ENCODE measurements at regions not wholly inside any gene's neighbourhood (a gene's known extent, or its start where the extent isn't known, plus 50 kb on each side); places are given as distances from the start of the nearest gene placed in this dataset.

GRCh38 chr1:184199036-184199435, 147.5 kb downstream of the TSEN15 start:
- TF ChIP-seq CTCF (IDR thresholded peaks at IDR 0.05) (no peak), POLR2A (IDR thresholded peaks at IDR 0.05) (no peak)

Data from right lobe of liver (tissue), 4 donors.